GM19438 (cell line): ENCODE measurements at regions not wholly inside any gene's neighbourhood (a gene's known extent, or its start where the extent isn't known, plus 50 kb on each side); places are given as distances from the start of the nearest gene placed in this dataset.
"Not testable (repeated sequence)": the region's sequence is repeated elsewhere in the genome, so short reads cannot be mapped to it uniquely, and the experiment has no call there.

ENCODE experiments used
- ATAC-seq: cut with Tn5 transposase; IDR thresholded peaks from one replicate; pipeline ENCODE4 v1.9.1; 2021; ENCODE audit warnings: low read depth; ENCODE audit not compliant: unreplicated experiment

- no peak for ATAC-seq
Measured at GRCh38 chr11:130668751-130669150, 220.3 kb downstream of the ADAMTS15 start.

GRCh38 chr11:130670200-130670599, 221.8 kb downstream of the ADAMTS15 start:
- ATAC-seq = no peak

- no peak for ATAC-seq
Measured at GRCh38 chr11:130671801-130672700, 223.6 kb downstream of the ADAMTS15 start.

GRCh38 chr11:130672911-130673310, 224.5 kb downstream of the ADAMTS15 start:
- no peak for ATAC-seq

GRCh38 chr11:130673698-130674097, 225.3 kb downstream of the ADAMTS15 start:
- no peak for ATAC-seq

GRCh38 chr11:130674686-130675308, 226.4 kb downstream of the ADAMTS15 start:
- ATAC-seq = no peak

- no peak for ATAC-seq
Measured at GRCh38 chr11:130675371-130675821, 227.0 kb downstream of the ADAMTS15 start.

- ATAC-seq = no peak
Measured at GRCh38 chr11:130675917-130676316, 227.5 kb downstream of the ADAMTS15 start.

- no peak for ATAC-seq
Measured at GRCh38 chr11:130677486-130678153, 229.2 kb downstream of the ADAMTS15 start.

GRCh38 chr11:130679247-130679646, 230.8 kb downstream of the ADAMTS15 start:
- ATAC-seq = no peak

GRCh38 chr11:130682471-130682870, 233.8 kb downstream of the SNX19 start:
- not testable (repeated sequence) for ATAC-seq

GRCh38 chr11:130689222-130689908, 226.9 kb downstream of the SNX19 start:
- no peak for ATAC-seq

GRCh38 chr11:130691581-130691980, 224.7 kb downstream of the SNX19 start:
- no peak for ATAC-seq

- ATAC-seq = no peak
Measured at GRCh38 chr11:130692220-130692619, 224.1 kb downstream of the SNX19 start.

- ATAC-seq = no peak
Measured at GRCh38 chr11:130693543-130693942, 222.7 kb downstream of the SNX19 start.

- no peak for ATAC-seq
Measured at GRCh38 chr11:130694488-130695045, 221.7 kb downstream of the SNX19 start.

GRCh38 chr11:130698174-130698573, 218.1 kb downstream of the SNX19 start:
- ATAC-seq = no peak

GRCh38 chr11:130699561-130699960, 216.7 kb downstream of the SNX19 start:
- no peak for ATAC-seq

GRCh38 chr11:130700092-130700491, 216.2 kb downstream of the SNX19 start:
- ATAC-seq = no peak

- no peak for ATAC-seq
Measured at GRCh38 chr11:130703489-130704190, 212.6 kb downstream of the SNX19 start.
